ENCODE measurements at regions not wholly inside any gene's neighbourhood (a gene's known extent, or its start where the extent isn't known, plus 50 kb on each side); places are given as distances from the start of the nearest gene placed in this dataset.

- TF ChIP-seq POLR2A (IDR thresholded peaks at IDR 0.05) (no peak), CTCF (IDR thresholded peaks at IDR 0.05) (no peak)
Observed at GRCh38 chr2:145764631-145765030, 1244.7 kb upstream of the ZEB2 start.

Data from sigmoid colon (tissue), 3 donors.